8988T (cell line): ENCODE measurements at regions not wholly inside any gene's neighbourhood (a gene's known extent, or its start where the extent isn't known, plus 50 kb on each side); places are given as distances from the start of the nearest gene placed in this dataset.
"Not testable (repeated sequence)": the region's sequence is repeated elsewhere in the genome, so short reads cannot be mapped to it uniquely, and the experiment has no call there.

ENCODE experiments used
- DNase-seq: peaks from one replicate; pipeline ENCODE4 v3.0.0; 2011

DNA sequence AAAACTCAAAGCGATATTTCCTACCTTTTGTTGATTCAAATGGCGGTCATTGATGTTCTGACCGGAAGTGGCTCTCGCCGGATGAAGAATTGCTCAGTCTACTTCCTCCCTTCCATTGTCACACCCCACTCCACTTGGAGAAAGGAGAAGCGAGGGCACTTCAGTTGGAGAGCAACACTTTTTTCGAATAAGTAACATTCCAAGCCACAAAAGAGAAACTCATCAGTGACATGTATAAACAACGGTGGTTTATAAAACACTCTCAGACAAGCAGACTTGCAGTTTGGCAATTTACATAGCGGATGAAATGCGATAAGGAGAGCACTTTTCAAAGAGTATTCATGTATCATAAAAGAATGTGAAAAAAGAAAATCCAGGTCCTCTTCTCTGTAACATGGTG lies 919.1 kb downstream of the MCTP2 start:
- DNase-seq = no peak

DNA sequence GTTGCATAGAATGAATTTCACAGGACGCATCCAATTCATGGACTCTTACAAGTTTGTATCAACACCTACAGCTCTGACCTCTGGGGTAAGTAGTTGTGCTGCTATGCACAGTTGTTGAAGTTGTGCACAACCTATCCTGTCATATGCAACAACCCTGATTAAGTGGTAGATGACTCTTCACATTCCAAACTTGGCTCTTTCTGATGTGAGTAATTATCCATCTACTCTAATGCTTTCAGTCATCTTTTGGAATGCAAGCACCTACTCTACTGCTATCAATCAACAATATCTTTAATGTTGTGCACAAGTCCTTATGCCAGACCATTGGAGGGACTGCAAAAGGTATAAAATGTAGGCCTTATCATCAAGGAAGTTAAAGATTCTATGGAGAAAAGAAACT lies 921.4 kb downstream of the MCTP2 start:
- DNase-seq = no peak

DNA sequence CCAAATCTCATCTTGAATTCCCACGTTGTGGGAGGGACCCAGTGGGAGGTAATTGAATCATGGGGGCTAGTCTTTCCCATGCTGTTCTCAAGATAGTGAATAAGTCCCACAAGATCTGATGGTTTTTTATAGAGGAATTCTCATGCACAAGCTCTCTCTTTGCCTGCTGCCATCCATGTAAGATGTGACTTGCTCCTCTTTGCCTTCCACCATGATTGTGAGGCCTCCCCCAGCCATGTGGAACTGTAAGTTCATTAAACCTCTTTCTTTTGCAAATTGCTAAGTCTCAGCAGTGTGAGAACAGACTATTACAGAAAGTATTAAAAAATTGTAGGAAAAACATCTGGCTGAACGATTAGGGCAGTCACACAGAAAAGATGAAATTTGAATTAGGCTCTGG lies 921.8 kb downstream of the MCTP2 start:
- not testable (repeated sequence) for DNase-seq

DNA sequence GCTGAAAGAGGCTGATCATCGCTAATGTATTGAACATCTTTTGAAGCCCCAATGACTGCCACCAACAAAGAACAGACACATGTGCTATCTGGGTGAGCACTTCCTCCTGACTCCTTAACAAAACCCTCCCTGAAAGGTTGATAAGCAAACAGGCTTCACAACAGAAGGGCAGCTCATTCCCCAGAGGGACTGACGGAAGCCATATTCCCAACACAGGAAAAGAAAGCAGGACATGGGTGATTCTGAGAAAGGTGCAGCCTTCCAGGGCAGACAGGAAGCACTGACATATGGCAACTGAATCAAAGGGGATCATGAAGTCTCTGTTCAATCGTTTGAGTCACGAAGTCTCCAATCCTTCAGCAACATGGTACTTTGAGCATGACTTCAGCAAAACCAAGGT lies 929.0 kb downstream of the MCTP2 start:
- no peak for DNase-seq

DNA sequence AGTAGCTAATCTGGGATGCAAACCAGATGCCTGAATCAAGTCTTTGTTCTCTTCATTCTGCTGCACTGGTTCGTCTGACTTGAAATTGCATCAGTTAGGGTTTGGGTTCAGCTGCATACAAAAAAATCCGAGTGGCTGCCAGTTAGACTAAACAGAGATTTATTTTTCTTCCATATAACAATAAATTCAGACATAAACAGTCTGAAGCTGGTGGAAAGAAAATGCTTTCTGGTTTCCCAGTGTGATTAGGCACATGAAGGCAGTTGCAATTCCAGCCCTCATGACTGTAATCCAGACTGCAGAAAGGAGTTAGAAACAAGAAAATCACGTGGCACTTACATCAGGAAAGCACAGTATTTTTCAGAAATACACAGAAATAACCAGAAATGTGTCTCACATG lies 930.7 kb downstream of the MCTP2 start:
- no peak for DNase-seq

DNA sequence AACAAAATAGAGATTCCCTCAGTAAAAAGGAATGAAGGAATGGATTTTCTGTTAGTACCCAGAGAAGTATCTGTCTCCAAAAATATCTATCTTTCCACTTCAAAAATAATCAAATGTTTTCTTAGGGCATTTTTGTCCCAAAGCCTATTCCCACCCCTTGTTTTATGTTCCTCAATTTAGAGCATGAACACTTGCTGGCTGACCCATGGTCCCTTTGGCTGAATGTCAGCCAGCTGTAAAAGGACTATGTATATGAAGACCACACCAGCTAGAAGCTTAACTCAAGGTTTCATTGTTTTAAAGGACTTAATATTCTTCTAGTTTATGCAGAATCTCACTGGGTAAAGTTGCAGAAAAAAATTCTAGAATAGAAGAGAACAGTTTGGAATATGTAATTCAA lies 931.2 kb downstream of the MCTP2 start:
- no peak for DNase-seq

DNA sequence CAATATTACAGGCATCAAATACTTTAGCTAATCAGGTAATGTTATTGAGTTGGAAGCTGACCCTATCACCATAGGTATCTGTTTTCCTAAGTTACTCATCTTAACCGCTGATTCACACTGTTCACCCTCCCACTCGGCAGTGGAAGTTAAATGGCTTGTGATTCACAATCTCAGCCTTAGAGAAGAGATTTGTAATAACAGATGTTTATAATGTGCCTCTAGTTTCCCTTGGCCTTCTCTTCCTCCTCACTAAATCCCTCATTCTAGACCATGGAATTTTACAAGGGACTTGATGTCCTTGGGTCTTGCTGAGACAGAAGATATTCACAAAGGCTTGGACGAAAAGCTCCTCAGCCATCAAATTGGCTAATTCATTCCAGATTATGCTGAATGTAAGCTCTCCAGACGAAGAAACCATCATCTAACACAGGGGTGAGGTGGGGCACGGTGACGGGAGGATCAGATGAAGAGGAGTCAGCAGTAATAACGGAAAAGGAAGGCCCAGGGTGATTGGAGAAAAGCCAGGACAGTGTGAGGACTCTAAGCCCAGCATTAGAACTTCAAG lies 931.7 kb downstream of the MCTP2 start:
- DNase-seq = no peak

DNA sequence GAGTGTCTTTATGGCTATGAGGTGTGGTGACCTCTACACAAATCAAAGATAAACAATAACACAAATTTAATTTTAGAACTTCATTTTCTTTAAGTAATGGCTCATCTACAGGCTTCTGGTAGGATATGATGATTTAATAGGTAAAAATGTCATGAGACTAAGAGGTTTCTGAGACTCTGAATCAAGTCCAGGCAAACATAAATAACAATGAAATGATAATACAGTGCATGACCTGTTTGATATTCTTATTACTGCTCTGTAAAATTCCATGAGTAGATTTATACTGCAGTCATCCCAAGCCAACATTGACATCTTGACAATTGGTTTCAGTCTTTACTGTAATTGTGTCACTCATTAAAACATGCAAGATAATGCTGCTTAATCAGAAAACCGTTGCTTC lies 936.8 kb downstream of the MCTP2 start:
- DNase-seq = no peak

DNA sequence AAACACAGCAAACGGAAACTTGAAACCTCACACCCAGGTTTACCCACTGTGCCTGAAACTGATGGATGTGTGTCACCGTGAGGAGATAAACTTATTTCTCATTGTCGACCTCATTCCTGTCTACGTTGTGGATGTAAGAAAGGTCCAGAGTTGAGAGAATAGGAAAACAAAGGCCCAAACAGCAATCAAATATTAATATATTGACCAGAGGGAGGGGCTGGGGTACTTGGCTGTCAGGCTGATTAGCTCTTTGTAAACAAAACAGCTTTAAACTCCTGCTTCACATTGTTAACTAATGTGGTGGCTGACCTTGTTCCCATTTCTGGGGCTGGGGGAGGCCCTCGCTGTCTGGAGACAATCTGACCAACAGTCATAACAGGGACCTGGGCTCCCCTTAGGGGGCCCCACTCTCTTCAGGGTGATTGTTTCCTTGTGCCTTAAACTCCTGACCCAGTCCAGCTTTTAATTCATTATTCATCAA lies 937.6 kb downstream of the MCTP2 start:
- no peak for DNase-seq

DNA sequence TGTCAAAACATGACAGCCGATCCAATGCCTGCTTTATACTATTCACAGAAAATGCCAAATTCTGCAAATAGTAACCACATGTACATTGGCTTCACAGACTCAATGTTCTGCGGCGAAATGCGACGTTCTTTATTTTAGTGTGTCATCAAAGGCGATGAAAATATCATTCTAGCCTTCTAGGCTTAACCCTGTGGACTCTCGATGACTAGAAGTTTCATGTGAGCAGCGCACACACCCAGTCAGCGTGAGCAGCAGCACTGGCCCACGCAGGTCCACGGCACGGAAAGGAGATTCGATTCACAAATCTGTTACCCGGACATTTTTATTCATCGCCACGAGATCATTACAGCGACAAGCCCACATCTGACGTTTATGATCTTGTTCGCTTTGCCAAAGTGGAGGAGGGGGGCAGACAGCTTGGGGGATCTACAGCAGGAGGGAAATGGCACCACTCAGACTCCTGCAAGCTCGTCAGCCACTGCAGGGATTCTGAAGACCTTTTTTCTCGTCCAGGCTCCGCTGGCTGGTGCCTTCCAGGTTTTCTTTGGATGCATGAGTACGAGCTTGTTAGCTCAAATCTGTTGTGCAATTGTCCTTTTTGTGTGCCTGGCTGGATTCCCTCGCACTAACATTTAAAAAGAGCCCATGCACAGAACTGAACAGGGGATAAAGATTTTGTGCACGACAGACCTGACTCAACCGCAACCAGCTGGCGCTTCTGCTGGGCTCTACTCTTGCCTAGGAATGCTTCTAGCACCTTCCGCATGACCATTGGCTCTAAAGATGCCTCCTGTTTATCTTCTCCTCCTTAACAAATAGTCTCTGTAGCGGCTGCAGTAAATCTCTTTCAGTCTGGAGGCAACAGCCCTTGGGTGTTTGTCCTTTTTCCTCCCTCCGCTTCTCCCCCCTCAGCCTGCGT lies 938.4 kb downstream of the MCTP2 start:
- no peak for DNase-seq

DNA sequence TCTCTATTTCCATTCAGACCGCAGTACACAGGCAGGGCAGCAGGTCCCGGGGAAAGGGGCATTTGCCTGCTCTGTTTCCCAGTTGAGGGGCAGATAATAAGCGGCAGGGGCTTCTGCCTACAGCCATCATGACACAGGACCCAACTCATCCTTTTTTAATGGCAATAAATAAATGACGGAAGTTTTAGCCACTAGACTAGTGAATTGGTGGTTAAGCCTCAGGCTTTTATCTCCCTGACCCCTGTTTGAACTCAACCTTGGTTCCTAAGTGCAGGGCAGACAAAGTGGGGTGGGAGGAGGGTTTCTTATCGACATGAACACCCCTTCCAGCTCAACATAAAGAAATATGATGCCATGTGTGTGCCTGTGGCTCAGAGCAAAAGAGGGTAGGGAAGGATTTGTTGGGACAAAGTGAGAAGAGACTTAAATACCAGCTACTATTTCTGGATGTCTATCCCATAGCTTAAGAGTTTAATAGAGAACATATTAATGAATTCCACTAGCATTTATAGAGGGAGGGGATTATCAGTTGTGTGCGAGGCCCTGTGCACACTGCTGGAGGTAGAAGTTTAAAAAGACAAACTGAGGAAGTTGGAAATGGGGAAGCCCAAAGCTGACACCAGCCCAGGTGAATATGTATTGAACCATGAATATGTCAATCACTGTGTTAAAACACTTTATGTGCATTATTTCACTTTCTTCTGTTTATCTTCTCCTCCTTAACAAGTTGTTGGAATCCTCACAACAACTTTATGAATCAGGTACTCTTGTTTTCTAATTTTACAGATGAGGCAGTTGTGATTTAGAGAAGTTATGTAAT lies 939.4 kb downstream of the MCTP2 start:
- DNase-seq = no peak

DNA sequence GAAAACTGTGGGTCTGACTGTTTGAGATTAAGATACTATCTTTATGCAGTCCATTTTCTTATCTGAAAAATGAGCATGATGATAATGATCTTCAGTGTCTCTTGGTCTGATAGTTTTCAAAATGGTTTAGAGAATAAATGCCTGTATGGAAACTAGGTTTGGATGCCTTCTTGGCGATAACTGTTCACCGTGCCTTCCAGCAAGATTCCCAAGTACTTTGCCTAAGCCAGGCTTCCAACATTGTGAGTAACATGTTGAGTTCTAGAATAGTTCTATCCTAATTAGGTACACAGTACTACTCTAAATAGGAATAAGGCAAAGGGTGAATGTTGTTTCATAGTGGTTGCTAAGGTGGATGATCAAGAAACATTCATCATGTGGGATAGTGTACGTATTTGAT lies 940.2 kb downstream of the MCTP2 start:
- DNase-seq = no peak

DNA sequence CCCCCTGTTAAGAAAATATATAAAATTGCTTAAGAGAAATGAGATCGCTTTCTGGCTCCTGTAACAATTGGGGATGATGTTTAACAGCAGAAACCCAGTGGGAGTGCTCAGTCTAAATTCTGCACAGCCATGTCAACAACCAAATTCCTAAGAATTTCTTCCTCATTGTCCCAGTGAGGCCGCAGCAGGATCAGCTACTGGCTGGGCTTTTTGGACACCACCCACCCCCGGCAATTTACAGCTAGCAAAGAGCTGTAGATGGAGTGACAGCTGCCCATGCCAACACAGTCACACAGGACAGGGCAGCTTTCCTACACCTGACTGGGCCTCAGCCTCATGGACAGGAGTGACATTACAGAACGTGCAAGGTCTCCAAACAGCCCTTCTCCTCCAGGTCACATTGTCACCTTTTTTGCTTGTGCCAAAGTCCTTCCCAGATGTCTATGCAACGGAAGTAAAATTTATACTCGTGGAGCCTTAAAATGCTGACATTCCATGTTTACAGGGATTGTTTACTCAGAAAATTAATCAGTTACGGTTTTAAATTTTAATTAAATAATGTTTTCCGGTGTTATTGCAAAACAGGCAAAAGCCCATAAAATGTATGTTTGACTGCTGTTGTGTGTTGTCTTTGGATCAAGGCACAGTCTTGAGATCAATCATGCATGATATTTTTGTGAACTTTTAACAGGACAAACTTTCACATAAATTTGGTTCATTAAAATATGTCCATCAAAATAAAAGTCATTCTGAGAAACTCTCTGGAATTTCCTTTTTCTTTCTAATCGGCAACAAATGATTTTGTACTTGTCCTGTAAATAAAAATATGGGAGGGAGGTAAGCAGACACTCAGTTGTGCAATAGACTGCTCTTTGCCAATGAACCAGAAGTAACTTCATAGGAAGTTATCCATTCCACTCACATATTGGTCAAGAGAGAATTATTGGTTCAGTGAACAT lies 943.2 kb downstream of the MCTP2 start:
- DNase-seq = no peak

DNA sequence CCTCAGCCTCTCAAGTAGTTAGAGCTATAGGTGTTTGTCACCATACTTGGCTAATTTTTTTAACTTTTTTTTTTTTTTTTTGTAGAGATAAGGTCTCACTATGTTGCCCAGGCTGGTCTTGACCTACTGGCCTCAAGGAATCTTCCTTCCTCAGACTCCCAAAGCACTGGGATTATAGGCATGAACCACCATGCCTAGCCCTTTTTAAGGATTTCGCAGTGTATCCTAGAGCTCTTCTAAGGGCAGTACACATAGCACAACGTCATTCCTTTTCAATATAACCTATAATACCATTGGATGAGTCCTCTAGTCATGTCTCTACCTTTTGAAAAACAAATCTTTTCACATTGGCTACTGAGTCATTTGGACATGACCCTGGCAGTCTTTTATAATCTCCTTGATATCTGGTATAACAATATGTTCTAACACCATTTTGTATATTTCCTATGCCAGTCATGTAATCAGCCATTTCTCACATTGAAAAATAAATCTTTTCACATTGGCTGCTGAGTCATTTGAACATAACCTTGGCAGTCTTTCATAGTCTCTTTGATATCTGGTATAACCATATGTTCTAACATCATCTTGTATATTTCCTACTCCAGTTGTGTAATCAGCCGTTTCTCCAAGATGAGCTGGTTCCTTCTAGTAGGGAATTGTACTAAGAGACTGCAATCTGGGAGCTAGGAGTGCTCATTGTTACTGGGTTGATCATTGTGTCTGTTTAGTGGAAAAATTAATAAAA lies 944.7 kb downstream of the MCTP2 start:
- DNase-seq = no peak

DNA sequence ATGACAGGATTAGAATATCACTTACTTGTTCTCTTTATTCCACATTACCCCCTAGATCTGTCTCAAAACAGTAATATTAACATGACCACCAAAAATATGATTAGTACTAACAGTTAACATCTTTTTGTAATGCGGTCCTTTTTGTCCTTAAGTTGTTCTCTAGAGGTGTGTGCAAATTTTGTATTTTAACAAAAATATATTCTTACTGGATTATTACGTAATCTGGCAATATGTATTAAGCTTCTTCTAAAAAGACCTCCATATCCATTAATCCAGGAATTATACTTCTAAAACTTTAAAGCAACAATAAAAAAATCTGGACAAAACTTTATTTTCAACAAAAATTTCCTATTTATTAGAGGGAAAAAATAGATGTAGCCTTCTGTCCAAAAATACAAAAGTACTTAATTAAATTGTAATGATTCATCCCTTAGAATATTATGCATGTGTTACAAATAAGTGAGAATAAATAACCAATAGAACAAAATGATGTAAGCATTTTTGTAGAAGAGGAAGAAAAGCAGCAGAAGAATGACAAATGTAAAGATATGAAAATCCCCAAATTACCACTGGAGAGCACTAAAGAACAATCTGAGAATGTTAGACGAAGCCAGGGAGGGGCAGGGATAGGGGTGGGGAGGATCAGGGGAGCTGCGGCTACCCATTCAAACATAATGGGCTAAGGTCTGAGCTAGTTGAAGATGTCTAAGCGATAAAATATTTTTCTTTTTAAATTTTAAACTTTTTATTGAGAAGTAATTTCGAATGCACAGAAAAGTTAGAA lies 945.6 kb downstream of the MCTP2 start:
- DNase-seq = no peak

DNA sequence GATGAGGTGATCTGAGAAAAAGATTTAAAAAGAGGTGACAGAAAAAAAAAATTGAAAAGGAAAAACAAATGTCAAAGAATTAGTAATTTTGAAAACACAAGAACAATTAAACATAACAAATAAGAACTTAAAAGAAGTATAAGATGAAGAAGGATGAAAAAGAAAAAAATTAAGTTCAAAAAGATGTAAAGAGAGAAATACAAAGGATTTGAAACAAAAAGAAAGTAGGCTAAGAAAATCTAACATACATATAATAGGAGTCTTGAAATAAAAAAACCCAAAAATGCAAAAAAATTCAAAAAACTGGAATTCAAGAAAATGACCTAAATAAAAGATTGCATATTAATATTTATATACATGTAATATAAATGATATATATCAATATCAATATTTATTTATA lies 949.2 kb downstream of the MCTP2 start:
- no peak for DNase-seq

DNA sequence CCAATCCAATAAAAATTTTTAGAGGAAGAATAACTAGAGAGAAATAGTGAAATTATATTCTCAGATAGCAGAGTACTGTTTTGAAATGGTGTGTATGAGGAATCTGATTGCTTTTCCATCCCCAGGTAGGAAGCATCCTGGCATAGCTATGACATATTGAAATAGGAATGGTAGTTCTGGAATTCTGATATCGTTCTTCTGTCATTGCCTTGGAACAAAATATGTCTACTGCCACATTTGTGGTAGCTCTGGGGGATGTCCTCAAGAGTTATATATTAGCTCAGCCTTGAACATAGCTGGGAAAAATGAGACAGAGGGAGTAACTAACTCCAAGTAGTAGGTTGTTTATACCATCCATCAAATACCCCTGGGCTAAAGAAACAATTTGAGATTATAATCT lies 950.7 kb downstream of the MCTP2 start:
- no peak for DNase-seq

DNA sequence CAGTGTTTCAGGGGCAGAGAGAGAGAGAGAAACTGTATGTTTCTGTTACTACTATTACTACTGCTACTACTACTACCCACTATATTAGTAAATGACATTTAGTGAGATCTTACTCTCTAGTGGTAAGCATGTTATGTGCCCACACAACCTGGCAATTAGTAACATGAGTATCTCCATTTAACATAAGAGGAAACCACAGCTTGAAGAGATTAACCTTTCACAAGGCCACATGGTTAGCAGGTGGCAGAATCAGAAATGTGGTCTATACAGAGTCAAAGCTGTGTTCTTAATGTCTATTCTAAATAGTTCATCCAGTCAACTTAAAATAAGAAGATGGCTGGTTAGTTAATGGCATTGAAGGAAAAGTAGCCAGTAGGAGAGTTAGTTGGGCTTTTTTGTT lies 961.6 kb downstream of the MCTP2 start:
- DNase-seq = no peak

DNA sequence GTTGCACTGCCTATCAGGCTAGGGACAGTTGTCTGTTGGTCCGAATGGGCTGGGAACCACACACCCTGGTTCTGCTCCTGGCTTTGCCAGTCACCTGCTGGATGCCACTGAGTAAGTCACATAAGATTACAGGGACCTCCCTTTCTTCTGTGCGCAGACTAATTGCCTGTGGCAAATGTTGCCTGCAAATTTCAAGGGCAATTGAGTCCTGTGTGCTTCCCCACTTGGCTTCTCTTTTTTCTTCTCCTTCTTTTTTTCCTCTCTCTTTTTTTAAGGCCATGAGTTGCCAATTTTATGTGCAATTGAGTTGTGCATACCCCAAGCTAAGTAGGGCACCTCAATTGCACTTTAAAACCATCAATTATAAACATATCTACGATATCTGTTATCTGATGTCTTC lies 963.4 kb downstream of the MCTP2 start:
- no peak for DNase-seq

DNA sequence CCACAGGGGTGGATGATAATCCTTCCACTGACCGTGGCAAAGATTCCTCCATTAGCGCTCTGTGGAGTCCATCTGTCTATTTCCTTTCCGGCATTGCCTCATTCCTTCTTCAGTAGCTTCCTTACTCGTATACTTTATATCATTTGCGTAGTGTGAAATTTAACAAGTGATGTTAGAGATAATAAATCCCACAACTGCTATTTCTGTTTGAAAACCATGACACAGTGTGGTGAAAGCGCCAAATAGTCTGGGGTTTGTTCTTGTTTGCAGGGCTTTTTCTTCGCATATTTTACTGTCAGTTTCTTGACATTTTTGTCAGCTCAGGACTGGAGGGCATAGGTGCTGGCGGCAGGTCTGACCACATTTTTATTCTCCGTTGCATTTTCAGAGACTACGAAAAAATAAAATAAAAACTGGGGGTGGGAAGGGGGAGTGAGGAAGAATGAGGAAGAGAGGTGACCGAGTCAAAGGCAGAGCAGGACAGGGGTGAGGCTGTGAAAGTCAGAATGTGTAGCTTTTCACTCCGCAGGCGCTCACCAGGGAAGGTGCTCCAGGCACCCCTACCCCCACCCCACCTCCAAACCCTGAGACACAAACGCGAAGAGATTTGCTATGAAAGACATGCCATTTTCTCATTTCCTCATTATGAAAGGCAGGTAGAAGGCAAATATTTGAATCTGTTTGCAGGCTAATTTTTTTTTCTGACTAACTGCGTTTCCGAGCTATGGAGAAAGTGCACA lies 965.0 kb downstream of the MCTP2 start:
- DNase-seq = no peak
